Esophagus squamous epithelium (tissue), 5 donors: ENCODE measurements at regions not wholly inside any gene's neighbourhood (a gene's known extent, or its start where the extent isn't known, plus 50 kb on each side); places are given as distances from the start of the nearest gene placed in this dataset.

Experiments used
- DNase-seq: peaks from one replicate; lab custom pipeline; 2025; lab: John Stamatoyannopoulos, UW
- H3K27ac ChIP-seq, 4 donors: fragments of 200-600 bp; sonication (generic); one replicate each; pipeline ENCODE4 v1.5.1; 2016 to 2019; ENCODE audit warnings: mild to moderate bottlenecking in 1 of 4
- H3K27me3 ChIP-seq, 4 donors: fragments of 200-600 bp; sonication (generic); 1 replicate in 3 of 4; 2 replicates in 1 of 4; pipeline versions ENCODE4 v1.5.1 to v1.6.0; 2017 to 2021; ENCODE audit warnings: antibody characterized with exemption in 1 of 4
- H3K36me3 ChIP-seq, 3 donors: fragments of 200-600 bp; sonication (generic); one replicate each; pipeline ENCODE4 v1.5.1; 2016 to 2019
- H3K4me1 ChIP-seq, 3 donors: fragments of 200-600 bp; sonication (generic); one replicate each; pipeline ENCODE4 v1.5.1; 2017 to 2019
- H3K4me3 ChIP-seq, 4 donors: fragments of 200-600 bp; sonication (generic); 1 replicate in 3 of 4; 2 replicates in 1 of 4; pipeline ENCODE4 v1.5.1; 2016 to 2019; ENCODE audit warnings: mild to moderate bottlenecking in 2 of 4, moderate library complexity in 1 of 4
- H3K9me3 ChIP-seq, 3 donors: fragments of 200-600 bp; sonication (generic); one replicate each; pipeline ENCODE4 v1.5.1; 2016 to 2019
- CTCF ChIP-seq, 6 experiments: fragments of 450-650 bp in 4 of 6; fragments of 200-600 bp in 2 of 6; sonication (generic) in 2 of 6; IDR thresholded peaks; one replicate each; pipeline ENCODE4 v1.5.1; 2016 to 2019; ENCODE audit warnings: antibody characterized with exemption in 6 of 6, mild to moderate bottlenecking in 4 of 6, moderate library complexity in 4 of 6
- POLR2A ChIP-seq, 4 donors: fragments of 450-650 bp; IDR thresholded peaks; one replicate each; pipeline ENCODE4 v1.6.1; 2017; ENCODE audit warnings: antibody characterized with exemption in 4 of 4, mild to moderate bottlenecking in 4 of 4, moderate library complexity in 3 of 4
- WGBS, 2 donors: methylation state at CpG; one replicate each; pipeline ENCODE4 v1.1.5; 2018; 5-methylcytosine and 5-hydroxymethylcytosine counted together
- intact Hi-C: fragments of 100-400 bp; cut with DNase I; formaldehyde crosslinking; loops from one replicate; pipeline ENCODE4 v1.15.0; 2022
- donor health status: DM: yes; HTN: yes; CAD: no.

- TF ChIP-seq CTCF (IDR thresholded peaks at IDR 0.05) (no peak), POLR2A (IDR thresholded peaks at IDR 0.05) (no peak)
- no peak overlapping the region for H3K27ac ChIP-seq
- H3K9me3 ChIP-seq: peaks cover 0 to 4% (median 0%) of the 10 kb centered on the region in 3 donors
- no peak overlapping the region for H3K4me3 ChIP-seq
- H3K27me3 ChIP-seq: peaks cover 0 to 71% (median 0%) of the 10 kb centered on the region in 4 donors
- no peaks in the 10 kb centered on the region for H3K4me1 ChIP-seq
- intact Hi-C loops: no loop called here
- WGBS, 2 donors: 79 to 91% methylated on average over 2 of the region's 2 CpGs
- H3K36me3 ChIP-seq: no peaks in the 10 kb centered on the region
- DNase-seq: no peak
Observed at GRCh38 chr15:69883306-69883705, 214.4 kb downstream of the TLE3 start.

- no peak for DNase-seq
- WGBS, 2 donors: 61 to 71% methylated on average over 19 of the region's 19 CpGs
- Histone ChIP-seq H3K4me1 (no peaks in the 10 kb centered on the region), H3K9me3 (peaks cover 0 to 4% (median 0%) of the 10 kb centered on the region in 3 donors), H3K27me3 (peaks cover 0 to 88% (median 0%) of the 10 kb centered on the region in 4 donors), H3K4me3 (no peak overlapping the region), H3K27ac (no peak overlapping the region), H3K36me3 (no peaks in the 10 kb centered on the region)
- intact Hi-C loops: no loop called here
- no peak for TF ChIP-seq CTCF (IDR thresholded peaks at IDR 0.05)
- TF ChIP-seq POLR2A (IDR thresholded peaks at IDR 0.05): no peak
Observed at GRCh38 chr15:69885173-69885955, 212.4 kb downstream of the TLE3 start.

GRCh38 chr15:69887009-69887408 lies 210.7 kb downstream of the TLE3 start:
- no peak for DNase-seq
- TF ChIP-seq POLR2A (IDR thresholded peaks at IDR 0.05) (no peak), CTCF (IDR thresholded peaks at IDR 0.05) (no peak)
- Histone ChIP-seq H3K4me3 (no peak overlapping the region), H3K9me3 (peaks cover 0 to 4% (median 0%) of the 10 kb centered on the region in 3 donors), H3K4me1 (no peaks in the 10 kb centered on the region), H3K36me3 (no peaks in the 10 kb centered on the region), H3K27ac (no peak overlapping the region), H3K27me3 (peaks cover 0 to 80% (median 0%) of the 10 kb centered on the region in 4 donors)
- intact Hi-C loops: no loop called here
- 47 to 50% methylated on average over 4 of the region's 4 CpGs for WGBS, 2 donors

- no peak for TF ChIP-seq POLR2A (IDR thresholded peaks at IDR 0.05)
- no peak for TF ChIP-seq CTCF (IDR thresholded peaks at IDR 0.05)
- intact Hi-C loops: no loop called here
- no peak overlapping the region for H3K4me3 ChIP-seq
- DNase-seq: no peak
- peaks cover 0 to 77% (median 0%) of the 10 kb centered on the region in 4 donors for H3K27me3 ChIP-seq
- WGBS, 2 donors: 88% methylated on average over 1 of the region's 1 CpG; no CpG with 5 or more reads in 1 of the 2 donors
- no peak overlapping the region for H3K27ac ChIP-seq
- no peaks in the 10 kb centered on the region for H3K4me1 ChIP-seq
- H3K9me3 ChIP-seq: peaks cover 0 to 4% (median 0%) of the 10 kb centered on the region in 3 donors
- no peaks in the 10 kb centered on the region for H3K36me3 ChIP-seq
Observed at GRCh38 chr15:69887553-69887952, 210.2 kb downstream of the TLE3 start.

- WGBS, 2 donors: 61 to 86% methylated on average over 2 of the region's 2 CpGs
- intact Hi-C loops: no loop called here
Observed at GRCh38 chr15:69888406-69888805, 209.3 kb downstream of the TLE3 start.

More at GRCh38 chr15:69888406-69888805, 209.3 kb downstream of the TLE3 start:
- H3K9me3 ChIP-seq: peaks cover 0 to under 1% (median 0%) of the 10 kb centered on the region in 3 donors
- DNase-seq: no peak
- TF ChIP-seq POLR2A (IDR thresholded peaks at IDR 0.05) (no peak), CTCF (IDR thresholded peaks at IDR 0.05) (no peak)
- H3K36me3 ChIP-seq: no peaks in the 10 kb centered on the region
- H3K4me3 ChIP-seq: no peak overlapping the region
- no peak overlapping the region for H3K27ac ChIP-seq
- H3K4me1 ChIP-seq: no peaks in the 10 kb centered on the region
- H3K27me3 ChIP-seq: peaks cover 0 to 78% (median 0%) of the 10 kb centered on the region in 4 donors
